Colonic mucosa (tissue), 4 donors: ENCODE measurements at regions not wholly inside any gene's neighbourhood (a gene's known extent, or its start where the extent isn't known, plus 50 kb on each side); places are given as distances from the start of the nearest gene placed in this dataset.

Experiments
- DNase-seq: peaks from one replicate; pipeline ENCODE4 v3.0.0-alpha.2; 2020
- H3K27ac ChIP-seq: fragments of 200-600 bp; one replicate; pipeline ENCODE4 v1.8.0; 2021
- H3K27me3 ChIP-seq: fragments of 200-600 bp; one replicate; pipeline ENCODE4 v1.8.0; 2021
- H3K36me3 ChIP-seq: fragments of 200-600 bp; one replicate; pipeline ENCODE4 v1.8.0; 2021
- H3K4me1 ChIP-seq: fragments of 200-600 bp; one replicate; pipeline ENCODE4 v1.8.0; 2021; ENCODE audit warnings: mild to moderate bottlenecking
- H3K4me3 ChIP-seq: fragments of 200-600 bp; one replicate; pipeline ENCODE4 v1.8.0; 2021
- H3K9ac ChIP-seq, 2 donors: one replicate each; pipeline ENCODE4 v1.7.0; 2013; ENCODE audit warnings: control low read depth in 2 of 2, low read depth in 2 of 2, low read length in 2 of 2
- H3K9me3 ChIP-seq: fragments of 200-600 bp; one replicate; pipeline ENCODE4 v1.8.0; 2021
- intact Hi-C: fragments of 100-400 bp; cut with DNase I; formaldehyde crosslinking; loops from one replicate; pipeline ENCODE4 v1.14.1; 2022
- TF ChIP-seq, protein P1 (sequence below): fragments of 200-600 bp; IDR thresholded peaks from one replicate; pipeline ENCODE4 v1.8.0; 2022; ENCODE audit warnings: antibody characterized with exemption, mild to moderate bottlenecking
- donor health status: healthy.
- donor health status: DM: no; HTN: no; CAD: no.
- donor health status: DM: no; HTN: no; CAD: no.

DNA sequence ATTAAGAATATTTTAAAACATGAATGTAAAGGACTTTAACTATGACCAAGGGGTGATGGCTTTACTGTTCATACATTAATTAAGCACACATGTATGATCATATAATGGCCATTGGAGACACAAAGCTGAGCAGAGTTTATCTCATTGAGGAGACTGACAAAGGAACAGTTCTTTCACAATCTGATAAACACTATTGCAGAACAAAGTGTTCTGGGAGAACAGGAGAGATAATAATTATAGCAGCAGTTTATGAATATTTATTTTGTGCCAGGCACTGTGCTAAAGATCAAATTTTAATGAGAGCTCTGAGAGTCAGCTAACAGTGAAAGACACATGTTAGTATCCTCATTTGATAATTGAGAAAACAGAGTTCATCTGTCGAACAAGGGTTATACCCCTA, 242.4 kb upstream of the NR3C2 start:
- TF ChIP-seq, protein P1, sequence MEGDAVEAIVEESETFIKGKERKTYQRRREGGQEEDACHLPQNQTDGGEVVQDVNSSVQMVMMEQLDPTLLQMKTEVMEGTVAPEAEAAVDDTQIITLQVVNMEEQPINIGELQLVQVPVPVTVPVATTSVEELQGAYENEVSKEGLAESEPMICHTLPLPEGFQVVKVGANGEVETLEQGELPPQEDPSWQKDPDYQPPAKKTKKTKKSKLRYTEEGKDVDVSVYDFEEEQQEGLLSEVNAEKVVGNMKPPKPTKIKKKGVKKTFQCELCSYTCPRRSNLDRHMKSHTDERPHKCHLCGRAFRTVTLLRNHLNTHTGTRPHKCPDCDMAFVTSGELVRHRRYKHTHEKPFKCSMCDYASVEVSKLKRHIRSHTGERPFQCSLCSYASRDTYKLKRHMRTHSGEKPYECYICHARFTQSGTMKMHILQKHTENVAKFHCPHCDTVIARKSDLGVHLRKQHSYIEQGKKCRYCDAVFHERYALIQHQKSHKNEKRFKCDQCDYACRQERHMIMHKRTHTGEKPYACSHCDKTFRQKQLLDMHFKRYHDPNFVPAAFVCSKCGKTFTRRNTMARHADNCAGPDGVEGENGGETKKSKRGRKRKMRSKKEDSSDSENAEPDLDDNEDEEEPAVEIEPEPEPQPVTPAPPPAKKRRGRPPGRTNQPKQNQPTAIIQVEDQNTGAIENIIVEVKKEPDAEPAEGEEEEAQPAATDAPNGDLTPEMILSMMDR, result no peak
- H3K4me1 ChIP-seq, result peaks cover 15% of the 10 kb centered on the region
- DNase-seq, result no peak
- intact Hi-C loops, result no loop called here
- no peaks in the 10 kb centered on the region for H3K27me3 ChIP-seq
- no peaks in the 10 kb centered on the region for H3K36me3 ChIP-seq
- H3K9me3 ChIP-seq, result no peaks in the 10 kb centered on the region
- H3K9ac ChIP-seq, result no peak overlapping the region
- H3K4me3 ChIP-seq, result no peak overlapping the region
- H3K27ac ChIP-seq, result no peak overlapping the region

DNA sequence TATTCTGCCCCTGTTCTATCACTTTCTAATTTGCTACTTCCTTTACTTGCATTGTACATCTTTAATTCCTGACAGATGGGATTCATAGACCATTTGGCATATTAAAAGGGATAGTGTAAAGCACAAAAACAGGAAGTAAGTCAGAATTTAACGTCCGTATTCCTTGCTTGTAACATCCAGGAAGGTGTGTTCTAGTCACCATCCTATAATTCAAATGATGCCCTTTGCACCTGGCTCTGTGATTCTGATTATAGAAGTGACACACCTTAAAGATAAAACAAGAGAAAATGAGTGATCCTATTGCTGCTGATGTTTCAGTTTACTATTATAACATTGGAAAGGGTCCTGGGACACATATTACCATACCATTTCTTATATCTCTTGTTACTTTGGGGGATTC, 238.7 kb upstream of the NR3C2 start:
- peak overlapping the region; percentile 16 for H3K4me3 ChIP-seq
- H3K9ac ChIP-seq, result peak overlapping the region in 1 of 2 donors; percentile 57
- TF ChIP-seq, protein P1, result no peak
- H3K27ac ChIP-seq, result peak overlapping the region; percentile 86
- H3K36me3 ChIP-seq, result no peaks in the 10 kb centered on the region
- peak; percentile 63 for DNase-seq
- peaks cover 12% of the 10 kb centered on the region for H3K4me1 ChIP-seq
- H3K9me3 ChIP-seq, result no peaks in the 10 kb centered on the region
- intact Hi-C loops, result no loop called here
- H3K27me3 ChIP-seq, result no peaks in the 10 kb centered on the region

DNA sequence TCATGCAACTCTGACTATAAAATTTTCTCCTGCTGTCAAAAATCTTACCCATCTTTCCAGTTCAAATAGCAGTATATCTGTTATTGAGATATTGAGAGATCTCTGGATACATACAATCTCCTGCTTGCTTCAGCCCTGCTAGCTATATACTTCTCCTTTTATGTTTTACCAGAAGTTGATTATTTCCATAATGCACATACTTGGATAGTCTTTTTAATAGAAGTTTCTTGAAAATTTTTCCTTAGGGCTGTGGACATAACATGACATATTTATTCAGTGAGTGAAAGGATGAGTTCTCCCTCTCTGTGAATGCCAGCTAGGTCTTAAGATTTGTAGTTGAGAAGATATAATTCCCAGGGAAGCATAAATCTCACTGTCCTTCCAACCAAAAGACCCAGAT, 234.1 kb upstream of the NR3C2 start:
- H3K36me3 ChIP-seq, result no peaks in the 10 kb centered on the region
- H3K9me3 ChIP-seq, result no peaks in the 10 kb centered on the region
- intact Hi-C loops, result no loop called here
- H3K4me3 ChIP-seq, result no peak overlapping the region
- no peaks in the 10 kb centered on the region for H3K27me3 ChIP-seq
- H3K27ac ChIP-seq, result no peak overlapping the region
- TF ChIP-seq, protein P1, result no peak
- no peak overlapping the region for H3K9ac ChIP-seq
- DNase-seq, result no peak
- peaks cover under 1% of the 10 kb centered on the region for H3K4me1 ChIP-seq

DNA sequence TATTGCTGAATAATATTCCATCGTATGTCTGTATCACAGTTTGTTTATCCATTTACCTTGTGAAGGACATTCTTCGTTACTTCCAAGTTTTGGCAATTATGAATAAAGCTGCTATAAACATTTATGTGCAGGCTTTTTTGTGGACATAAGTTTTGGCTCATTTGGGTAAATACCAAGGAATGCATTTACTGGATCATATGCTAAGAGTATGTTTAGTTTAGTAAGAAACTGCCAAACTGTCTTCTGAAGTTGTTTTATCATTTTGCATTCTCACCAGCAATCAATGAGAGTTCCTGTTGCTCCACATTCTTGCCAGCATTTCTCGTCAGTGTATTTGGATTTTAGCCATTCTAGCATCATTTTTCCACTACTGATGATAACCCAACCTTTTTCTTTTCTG, 232.7 kb upstream of the NR3C2 start:
- TF ChIP-seq, protein P1, result no peak
- H3K27ac ChIP-seq, result no peak overlapping the region
- intact Hi-C loops, result no loop called here
- no peaks in the 10 kb centered on the region for H3K4me1 ChIP-seq
- no peaks in the 10 kb centered on the region for H3K27me3 ChIP-seq
- H3K9ac ChIP-seq, result no peak overlapping the region
- H3K36me3 ChIP-seq, result no peaks in the 10 kb centered on the region
- no peak overlapping the region for H3K4me3 ChIP-seq
- DNase-seq, result no peak
- H3K9me3 ChIP-seq, result no peaks in the 10 kb centered on the region

DNA sequence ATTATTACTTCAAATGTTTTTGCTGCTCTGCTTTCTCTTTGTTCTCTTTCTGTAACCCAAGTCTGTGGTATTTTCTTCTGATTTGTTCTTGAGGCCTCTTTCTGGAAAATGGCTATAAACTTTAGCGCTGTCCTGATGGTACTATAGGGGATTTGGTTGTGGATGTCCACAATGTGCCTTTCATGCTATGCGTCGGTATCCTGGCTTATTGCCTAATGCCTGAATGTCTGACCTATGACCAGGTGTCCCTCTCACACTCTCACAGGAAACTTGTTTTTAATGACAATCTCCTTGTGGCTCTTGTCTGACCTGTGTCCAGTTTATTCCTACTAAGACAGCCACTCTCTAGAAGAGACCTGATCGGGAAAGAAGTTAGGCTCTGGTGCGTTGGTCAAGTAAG, 222.4 kb upstream of the NR3C2 start:
- Histone ChIP-seq H3K36me3 (no peaks in the 10 kb centered on the region), H3K9me3 (no peaks in the 10 kb centered on the region), H3K4me3 (no peak overlapping the region), H3K9ac (no peak overlapping the region), H3K27me3 (no peaks in the 10 kb centered on the region), H3K27ac (no peak overlapping the region), H3K4me1 (no peaks in the 10 kb centered on the region)
- TF ChIP-seq, protein P1, result no peak
- DNase-seq, result no peak
- intact Hi-C loops, result no loop called here

DNA sequence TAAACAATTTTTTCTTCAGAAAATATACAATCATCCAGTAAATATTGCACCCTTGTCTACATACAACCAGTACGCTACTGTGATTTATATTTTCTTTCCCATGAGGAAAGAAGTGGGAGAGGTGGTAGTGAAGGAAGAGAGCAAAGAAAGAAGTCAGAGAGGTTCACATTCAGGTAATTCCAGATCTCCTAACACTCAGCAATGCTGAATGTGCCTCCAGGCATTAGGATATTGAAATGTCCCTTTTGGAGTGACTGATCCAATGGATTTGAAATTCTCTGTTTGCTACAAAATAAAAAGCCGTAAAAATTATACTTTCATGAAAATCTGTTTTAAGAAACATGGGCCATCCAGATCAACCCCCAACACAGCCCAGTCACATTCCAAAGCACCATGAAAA, 211.9 kb upstream of the NR3C2 start:
- DNase-seq, result no peak
- no peak overlapping the region for H3K9ac ChIP-seq
- H3K36me3 ChIP-seq, result no peaks in the 10 kb centered on the region
- H3K4me1 ChIP-seq, result no peaks in the 10 kb centered on the region
- H3K9me3 ChIP-seq, result no peaks in the 10 kb centered on the region
- intact Hi-C loops, result no loop called here
- TF ChIP-seq, protein P1, result no peak
- no peak overlapping the region for H3K27ac ChIP-seq
- H3K27me3 ChIP-seq, result no peaks in the 10 kb centered on the region
- H3K4me3 ChIP-seq, result no peak overlapping the region
